Stomach (tissue), 4 donors: ENCODE measurements at regions not wholly inside any gene's neighbourhood (a gene's known extent, or its start where the extent isn't known, plus 50 kb on each side); places are given as distances from the start of the nearest gene placed in this dataset.

Experiments used
- POLR2A ChIP-seq, 4 donors: fragments of 450-650 bp; IDR thresholded peaks; one replicate each; pipeline ENCODE4 v1.6.1; 2016; ENCODE audit warnings: antibody characterized with exemption in 4 of 4, control low read depth in 2 of 4, mild to moderate bottlenecking in 1 of 4, moderate library complexity in 1 of 4
- TF ChIP-seq, protein P1 (sequence below), 7 experiments: fragments of 450-650 bp in 4 of 7; fragments of 200-600 bp in 3 of 7; sonication (generic) in 3 of 7; IDR thresholded peaks; one replicate each; pipeline ENCODE4 v1.5.1; 2016 to 2019; ENCODE audit warnings: antibody characterized with exemption in 7 of 7, control low read depth in 2 of 7, mild to moderate bottlenecking in 1 of 7

DNA sequence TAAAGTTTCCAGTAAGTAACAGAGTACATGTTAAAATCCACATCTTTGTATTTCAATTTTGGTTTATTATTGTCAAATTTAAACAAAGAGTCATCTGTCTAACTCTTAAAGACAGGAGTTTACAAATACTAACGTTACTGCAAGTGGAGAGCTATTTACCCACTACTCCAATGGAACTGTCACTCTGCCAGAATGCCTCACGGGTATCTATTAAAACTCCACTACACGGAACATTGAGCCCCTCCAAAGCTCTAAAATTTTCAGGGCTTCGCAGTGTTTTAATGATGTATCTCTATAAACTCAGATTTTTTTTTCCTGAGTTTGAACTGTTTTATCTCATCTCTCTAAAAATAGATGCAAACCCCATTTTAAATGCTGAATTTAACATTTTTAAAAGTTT, 388.7 kb upstream of the SEMA3A start:
- TF ChIP-seq, protein P1, sequence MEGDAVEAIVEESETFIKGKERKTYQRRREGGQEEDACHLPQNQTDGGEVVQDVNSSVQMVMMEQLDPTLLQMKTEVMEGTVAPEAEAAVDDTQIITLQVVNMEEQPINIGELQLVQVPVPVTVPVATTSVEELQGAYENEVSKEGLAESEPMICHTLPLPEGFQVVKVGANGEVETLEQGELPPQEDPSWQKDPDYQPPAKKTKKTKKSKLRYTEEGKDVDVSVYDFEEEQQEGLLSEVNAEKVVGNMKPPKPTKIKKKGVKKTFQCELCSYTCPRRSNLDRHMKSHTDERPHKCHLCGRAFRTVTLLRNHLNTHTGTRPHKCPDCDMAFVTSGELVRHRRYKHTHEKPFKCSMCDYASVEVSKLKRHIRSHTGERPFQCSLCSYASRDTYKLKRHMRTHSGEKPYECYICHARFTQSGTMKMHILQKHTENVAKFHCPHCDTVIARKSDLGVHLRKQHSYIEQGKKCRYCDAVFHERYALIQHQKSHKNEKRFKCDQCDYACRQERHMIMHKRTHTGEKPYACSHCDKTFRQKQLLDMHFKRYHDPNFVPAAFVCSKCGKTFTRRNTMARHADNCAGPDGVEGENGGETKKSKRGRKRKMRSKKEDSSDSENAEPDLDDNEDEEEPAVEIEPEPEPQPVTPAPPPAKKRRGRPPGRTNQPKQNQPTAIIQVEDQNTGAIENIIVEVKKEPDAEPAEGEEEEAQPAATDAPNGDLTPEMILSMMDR (IDR thresholded peaks at IDR 0.05): no peak
- TF ChIP-seq POLR2A (IDR thresholded peaks at IDR 0.05): no peak
